GM12891 (cell line): ENCODE measurements at regions not wholly inside any gene's neighbourhood (a gene's known extent, or its start where the extent isn't known, plus 50 kb on each side); places are given as distances from the start of the nearest gene placed in this dataset.
A peak's percentile ranks its signal among the peaks of the same experiment; 100 is the strongest.
"Not testable (repeated sequence)": the region's sequence is repeated elsewhere in the genome, so short reads cannot be mapped to it uniquely, and the experiment has no call there.

Source experiments
- DNase-seq: peaks from one replicate; pipeline ENCODE4 v3.0.0; 2011; ENCODE audit warnings: low spot score; ENCODE audit not compliant: insufficient read length
- FAIRE-seq: peaks from 2 replicates; lab custom pipeline; 2011; peaks lifted over from hg19 to GRCh38; lab: Jason Lieb, UNC
- PAX5 ChIP-seq: IDR thresholded peaks from 2 replicates; pipeline ENCODE4 v1.6.1; 2011; ENCODE audit warnings: low read length, moderate library complexity, mild to moderate bottlenecking; ENCODE audit not compliant: insufficient read depth, severe bottlenecking
- POLR2A ChIP-seq: IDR thresholded peaks from 2 replicates; pipeline ENCODE4 v1.6.1; 2011; ENCODE audit warnings: low read depth, low read length, control low read depth
- POLR2AphosphoS5 ChIP-seq: IDR thresholded peaks from 2 replicates; pipeline ENCODE4 v1.6.1; 2011; ENCODE audit warnings: low read depth, low read length, control low read depth
- POU2F2 ChIP-seq: IDR thresholded peaks from 2 replicates; pipeline ENCODE4 v1.6.1; 2011; ENCODE audit warnings: low read depth, mild to moderate bottlenecking, control low read depth, low read length, moderate library complexity
- SPI1 ChIP-seq: IDR thresholded peaks from 2 replicates; pipeline ENCODE4 v1.6.1; 2011; ENCODE audit warnings: low read depth, low read length, control low read depth
- TAF1 ChIP-seq: IDR thresholded peaks from 2 replicates; pipeline ENCODE4 v1.6.1; 2011; ENCODE audit warnings: low read depth, low read length, control low read depth

- TF ChIP-seq SPI1 (no peak), POU2F2 (no peak), PAX5 (no peak), POLR2A (no peak), TAF1 (no peak), POLR2AphosphoS5 (no peak)
- DNase-seq (no peak), FAIRE-seq (no peak)
Observed at GRCh38 chr3:46797486-46797885, 65.8 kb downstream of the MYL3 start.

GRCh38 chr3:46793340-46793739 is 69.9 kb downstream of the MYL3 start:
- FAIRE-seq, DNase-seq: not testable (repeated sequence)
- TF ChIP-seq SPI1: peak; percentile 79

DNA sequence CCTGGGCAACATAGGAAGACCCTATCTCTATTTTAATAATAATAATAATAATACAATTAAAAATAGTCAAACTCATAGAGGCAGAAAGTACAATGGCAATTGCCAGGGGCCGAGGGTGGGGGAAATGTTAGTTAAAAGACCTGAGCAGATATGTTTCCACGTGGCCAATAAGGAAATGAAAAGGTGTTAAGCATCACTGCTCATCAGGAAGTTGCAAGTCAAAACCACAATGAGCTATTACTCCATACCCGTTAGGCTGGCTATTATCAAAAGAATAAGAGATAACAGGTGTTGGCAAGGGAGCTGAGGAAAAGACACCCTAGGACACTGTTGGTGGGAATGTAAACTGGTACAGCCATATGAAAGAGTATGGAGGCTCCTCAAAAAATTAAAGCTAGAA is 60.4 kb upstream of the PRSS50 start:
- TF ChIP-seq SPI1 (0 out of 2 replicates have a peak, but pooled peaks have one; percentile 1), POLR2A (no peak)
- FAIRE-seq (peak; percentile 43), DNase-seq (no peak)

GRCh38 chr3:46772498-46772897 is 54.8 kb upstream of the PRSS50 start:
- DNase-seq, FAIRE-seq: not testable (repeated sequence)

- no peak for DNase-seq
- no peak for TF ChIP-seq POLR2A
- TF ChIP-seq POU2F2: no peak
- TF ChIP-seq PAX5: no peak
- no peak for TF ChIP-seq TAF1
- TF ChIP-seq POLR2AphosphoS5: no peak
- TF ChIP-seq SPI1: no peak
- no peak for FAIRE-seq
Observed at GRCh38 chr3:46768061-46768460, 50.4 kb upstream of the PRSS50 start.
